ENCODE measurements at regions not wholly inside any gene's neighbourhood (a gene's known extent, or its start where the extent isn't known, plus 50 kb on each side); places are given as distances from the start of the nearest gene placed in this dataset.

- H3K27me3 ChIP-seq (replicated peaks; ENCODE audit: insufficient read depth) = no peaks in the 10 kb centered on the region
- H3K4me1 ChIP-seq (ENCODE audit: control insufficient read depth in 1 of 2, low read depth in 2 of 2) = no peaks in the 10 kb centered on the region
- no peak for ATAC-seq (ENCODE audit: insufficient number of reproducible peaks, low FRiP score, low read depth)
- DNase-seq (ENCODE audit: low spot score) = no peak
- no peaks in the 10 kb centered on the region for H3K9me3 ChIP-seq
- no peak for TF ChIP-seq CTCF (IDR thresholded peaks at IDR 0.05)
- H3K36me3 ChIP-seq = no peaks in the 10 kb centered on the region
- no peak overlapping the region for H3K4me3 ChIP-seq
- H3K27ac ChIP-seq = no peak overlapping the region
These were observed 1085.4 kb upstream of the SORCS1 start for GRCh38 chr10:108249940-108250339.

GRCh38 chr10:108244443-108245228 lies 1080.1 kb upstream of the SORCS1 start:
- no peak overlapping the region for H3K4me3 ChIP-seq
- H3K9me3 ChIP-seq = no peaks in the 10 kb centered on the region
- no peaks in the 10 kb centered on the region for H3K27me3 ChIP-seq (replicated peaks; ENCODE audit: insufficient read depth)
- H3K4me1 ChIP-seq (ENCODE audit: control insufficient read depth in 1 of 2, low read depth in 2 of 2) = no peaks in the 10 kb centered on the region
- no peaks in the 10 kb centered on the region for H3K36me3 ChIP-seq
- TF ChIP-seq CTCF (IDR thresholded peaks at IDR 0.05) = no peak
- DNase-seq (ENCODE audit: low spot score) = no peak
- H3K27ac ChIP-seq = no peak overlapping the region
- no peak for ATAC-seq (ENCODE audit: insufficient number of reproducible peaks, low FRiP score, low read depth)

GRCh38 chr10:108241166-108241565 lies 1076.7 kb upstream of the SORCS1 start:
- H3K27me3 ChIP-seq (replicated peaks; ENCODE audit: insufficient read depth) = no peaks in the 10 kb centered on the region
- no peak overlapping the region for H3K27ac ChIP-seq
- no peaks in the 10 kb centered on the region for H3K9me3 ChIP-seq
- TF ChIP-seq CTCF (IDR thresholded peaks at IDR 0.05) = no peak
- no peak overlapping the region for H3K4me3 ChIP-seq
- H3K4me1 ChIP-seq (ENCODE audit: control insufficient read depth in 1 of 2, low read depth in 2 of 2) = no peaks in the 10 kb centered on the region
- no peaks in the 10 kb centered on the region for H3K36me3 ChIP-seq
- ATAC-seq (ENCODE audit: insufficient number of reproducible peaks, low FRiP score, low read depth) (no peak), DNase-seq (ENCODE audit: low spot score) (no peak)

- ATAC-seq (ENCODE audit: insufficient number of reproducible peaks, low FRiP score, low read depth) (no peak), DNase-seq (ENCODE audit: low spot score) (no peak)
- Histone ChIP-seq H3K36me3 (no peaks in the 10 kb centered on the region), H3K27ac (no peak overlapping the region), H3K4me1 (ENCODE audit: control insufficient read depth in 1 of 2, low read depth in 2 of 2) (no peaks in the 10 kb centered on the region), H3K27me3 (replicated peaks; ENCODE audit: insufficient read depth) (no peaks in the 10 kb centered on the region), H3K9me3 (no peaks in the 10 kb centered on the region), H3K4me3 (no peak overlapping the region)
- TF ChIP-seq CTCF (IDR thresholded peaks at IDR 0.05) = no peak
These were observed 1073.8 kb upstream of the SORCS1 start for GRCh38 chr10:108238261-108238660.

- no peak for TF ChIP-seq CTCF (IDR thresholded peaks at IDR 0.05)
- no peaks in the 10 kb centered on the region for H3K27me3 ChIP-seq (replicated peaks; ENCODE audit: insufficient read depth)
- no peak for ATAC-seq (ENCODE audit: insufficient number of reproducible peaks, low FRiP score, low read depth)
- H3K9me3 ChIP-seq = no peaks in the 10 kb centered on the region
- no peak overlapping the region for H3K27ac ChIP-seq
- DNase-seq (ENCODE audit: low spot score) = no peak
- no peaks in the 10 kb centered on the region for H3K4me1 ChIP-seq (ENCODE audit: control insufficient read depth in 1 of 2, low read depth in 2 of 2)
- no peaks in the 10 kb centered on the region for H3K36me3 ChIP-seq
- H3K4me3 ChIP-seq = no peak overlapping the region
These were observed 1066.1 kb upstream of the SORCS1 start for GRCh38 chr10:108230478-108231170.
